ENCODE measurements at regions not wholly inside any gene's neighbourhood (a gene's known extent, or its start where the extent isn't known, plus 50 kb on each side); places are given as distances from the start of the nearest gene placed in this dataset.
A peak's percentile ranks its signal among the peaks of the same experiment; 100 is the strongest.

DNA sequence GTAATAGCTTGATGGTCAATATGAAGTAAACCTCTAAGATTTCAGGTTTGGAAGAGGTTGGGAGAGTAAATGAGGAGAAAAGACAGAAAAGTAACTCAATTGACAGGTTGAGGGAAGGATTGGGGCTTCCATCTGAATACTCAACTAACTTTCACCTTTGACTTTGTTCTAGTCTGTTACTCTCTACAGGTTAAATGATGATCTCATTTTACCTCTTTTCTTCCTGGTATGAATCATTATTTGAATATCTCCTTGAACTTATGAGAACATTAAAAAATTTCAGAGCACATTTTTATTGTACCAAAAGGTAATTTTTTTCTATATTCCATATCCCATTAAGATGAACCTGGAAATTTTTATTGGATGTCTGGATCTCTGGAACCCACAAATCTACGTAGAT lies 87.9 kb upstream of the KCNH8 start:
- ATAC-seq (no peak), DNase-seq (no peak)
- WGBS (ENCODE audit: insufficient coverage, low coverage, low lambda C conversion rate, missing lambda C conversion rate) = 30% methylated on average over 1 of the region's 1 CpG
- H3K4me3 ChIP-seq = no peak overlapping the region
- H3K4me1 ChIP-seq = no peaks in the 10 kb centered on the region
- H3K27ac ChIP-seq = no peak overlapping the region
- no peaks in the 10 kb centered on the region for H3K27me3 ChIP-seq
- TF ChIP-seq POLR2A (IDR thresholded peaks at IDR 0.05) = no peak
- TF ChIP-seq CTCF (IDR thresholded peaks at IDR 0.05) = no peak
- H3K9me3 ChIP-seq = no peaks in the 10 kb centered on the region
- intact Hi-C loops (cut with DNase I) = no loop called here
- H3K36me3 ChIP-seq = no peaks in the 10 kb centered on the region

DNA sequence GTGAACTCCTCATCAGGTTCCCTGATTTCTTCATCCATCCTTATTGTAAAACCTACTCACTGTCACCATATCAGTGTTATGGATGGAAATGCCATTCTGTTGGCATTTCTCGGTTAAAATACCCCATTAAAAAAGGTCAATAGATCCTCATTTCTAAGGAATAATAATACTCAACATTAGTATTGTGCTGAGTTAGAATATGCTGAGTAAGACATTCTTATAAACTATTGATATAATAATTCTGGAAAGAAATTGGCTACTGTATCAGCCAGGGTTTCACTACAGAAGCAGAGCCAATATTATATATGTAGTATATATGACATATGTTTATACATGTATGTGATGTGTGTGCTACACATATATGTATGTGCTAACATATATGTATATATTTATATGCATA lies 95.4 kb upstream of the KCNH8 start:
- WGBS (ENCODE audit: insufficient coverage, low coverage, low lambda C conversion rate, missing lambda C conversion rate) = 44% methylated on average over 1 of the region's 1 CpG
- Histone ChIP-seq H3K4me1 (no peaks in the 10 kb centered on the region), H3K36me3 (no peaks in the 10 kb centered on the region), H3K27ac (no peak overlapping the region), H3K4me3 (no peak overlapping the region), H3K27me3 (no peaks in the 10 kb centered on the region), H3K9me3 (no peaks in the 10 kb centered on the region)
- TF ChIP-seq POLR2A (IDR thresholded peaks at IDR 0.05) (no peak), CTCF (IDR thresholded peaks at IDR 0.05) (no peak)
- DNase-seq = no peak
- intact Hi-C loops (cut with DNase I) = no loop called here
- ATAC-seq = no peak

DNA sequence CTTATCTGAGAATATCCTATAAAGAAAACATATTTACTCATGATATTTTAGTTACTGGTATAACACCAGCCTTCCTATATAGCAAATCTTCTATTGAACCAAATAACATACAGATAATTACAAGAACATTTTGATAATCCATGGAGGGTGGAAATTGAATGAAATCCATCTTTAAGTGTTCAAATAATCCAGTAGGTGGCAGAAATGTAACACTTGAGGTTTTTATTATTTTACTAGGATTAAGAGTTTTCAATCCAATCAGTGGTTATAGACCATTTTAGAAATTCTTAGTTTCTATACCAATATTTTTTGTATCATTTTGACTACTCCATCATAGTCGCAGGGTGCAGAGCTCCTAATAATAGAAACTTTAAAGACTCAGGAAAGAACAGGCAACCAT lies 101.9 kb upstream of the KCNH8 start:
- WGBS (ENCODE audit: insufficient coverage, low coverage, low lambda C conversion rate, missing lambda C conversion rate) = 15% methylated on average over 1 of the region's 1 CpG
- H3K27me3 ChIP-seq = no peaks in the 10 kb centered on the region
- H3K4me1 ChIP-seq = no peaks in the 10 kb centered on the region
- TF ChIP-seq CTCF (IDR thresholded peaks at IDR 0.05) (peak; percentile 2 to 31 (median 21)), POLR2A (IDR thresholded peaks at IDR 0.05) (no peak)
- intact Hi-C loops (cut with DNase I) = no loop called here
- H3K4me3 ChIP-seq = no peak overlapping the region
- DNase-seq (no peak), ATAC-seq (no peak)
- H3K9me3 ChIP-seq = no peaks in the 10 kb centered on the region
- H3K27ac ChIP-seq = no peak overlapping the region
- H3K36me3 ChIP-seq = no peaks in the 10 kb centered on the region

DNA sequence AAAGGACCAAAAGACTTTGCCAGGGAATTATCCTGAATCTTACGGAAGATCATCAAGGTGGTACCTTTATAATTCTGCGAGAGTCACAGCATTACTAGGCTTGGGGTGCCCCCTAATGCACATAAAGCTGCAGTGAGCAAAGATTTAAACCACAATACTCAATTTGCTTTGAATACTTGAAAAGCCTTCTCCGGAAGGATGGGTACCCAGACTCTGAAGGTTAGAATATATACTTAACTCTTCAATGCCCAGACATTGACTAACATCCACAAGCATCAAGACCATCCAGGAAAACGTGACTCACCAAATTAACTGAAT lies 117.8 kb upstream of the KCNH8 start:
- H3K9me3 ChIP-seq = no peaks in the 10 kb centered on the region
- no peak overlapping the region for H3K4me3 ChIP-seq
- ATAC-seq (no peak), DNase-seq (no peak)
- no peak overlapping the region for H3K27ac ChIP-seq
- intact Hi-C loops (cut with DNase I) = no loop called here
- no peaks in the 10 kb centered on the region for H3K4me1 ChIP-seq
- H3K27me3 ChIP-seq = no peaks in the 10 kb centered on the region
- H3K36me3 ChIP-seq = no peaks in the 10 kb centered on the region
- TF ChIP-seq CTCF (IDR thresholded peaks at IDR 0.05) = no peak
- WGBS (ENCODE audit: insufficient coverage, low coverage, low lambda C conversion rate, missing lambda C conversion rate) = 28% methylated on average over 4 of the region's 4 CpGs

DNA sequence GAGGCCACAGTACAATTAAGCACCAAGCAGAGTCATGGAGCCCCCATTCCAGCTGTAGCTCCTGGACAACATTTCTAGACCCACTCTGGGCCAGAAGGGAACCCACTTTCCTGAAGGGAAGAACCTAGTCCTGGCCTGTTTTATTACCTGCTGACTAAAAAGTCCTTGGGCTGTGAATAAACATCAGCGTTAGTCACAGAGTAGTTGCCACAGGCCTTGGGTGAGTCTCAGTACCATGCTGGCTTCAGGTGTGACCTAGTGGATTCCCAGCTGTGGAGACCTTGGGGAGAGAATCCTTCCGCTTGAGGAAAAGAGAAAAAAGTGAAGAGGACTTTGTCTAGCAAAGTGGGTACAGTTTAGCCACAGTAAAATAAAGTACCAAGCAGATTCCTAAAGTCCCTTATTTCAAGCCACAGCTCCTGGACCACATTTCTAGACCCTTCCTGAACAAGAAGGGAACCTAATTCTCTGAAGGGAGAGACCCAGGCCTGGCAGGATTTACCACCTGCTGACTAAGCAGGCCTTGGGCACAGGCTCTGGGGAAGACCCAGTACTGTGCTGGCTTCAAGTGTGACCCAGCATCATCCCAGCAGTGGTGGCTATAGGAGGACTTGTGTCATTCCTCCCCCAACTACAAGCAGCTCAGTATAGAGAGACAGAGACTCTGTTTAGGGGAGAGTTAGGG lies 118.3 kb upstream of the KCNH8 start:
- Histone ChIP-seq H3K4me3 (no peak overlapping the region), H3K4me1 (no peaks in the 10 kb centered on the region), H3K9me3 (no peaks in the 10 kb centered on the region), H3K36me3 (no peaks in the 10 kb centered on the region), H3K27me3 (no peaks in the 10 kb centered on the region), H3K27ac (no peak overlapping the region)
- 43% methylated on average over 1 of the region's 2 CpGs for WGBS (ENCODE audit: insufficient coverage, low coverage, low lambda C conversion rate, missing lambda C conversion rate)
- ATAC-seq (no peak), DNase-seq (no peak)
- intact Hi-C loops (cut with DNase I) = no loop called here
- TF ChIP-seq CTCF (IDR thresholded peaks at IDR 0.05) (no peak), POLR2A (IDR thresholded peaks at IDR 0.05) (no peak)

Data from right lobe of liver (tissue), 6 donors.